GM18502 (cell line): ENCODE measurements at regions not wholly inside any gene's neighbourhood (a gene's known extent, or its start where the extent isn't known, plus 50 kb on each side); places are given as distances from the start of the nearest gene placed in this dataset.
"Not testable (repeated sequence)": the region's sequence is repeated elsewhere in the genome, so short reads cannot be mapped to it uniquely, and the experiment has no call there.

Source experiments
- ATAC-seq: cut with Tn5 transposase; IDR thresholded peaks from one replicate; pipeline ENCODE4 v1.9.1; 2021; ENCODE audit warnings: mild to moderate bottlenecking; ENCODE audit not compliant: unreplicated experiment, poor library complexity

GRCh38 chr9:81088341-81088740 is 601.0 kb downstream of the TLE1 start:
- ATAC-seq = no peak

DNA sequence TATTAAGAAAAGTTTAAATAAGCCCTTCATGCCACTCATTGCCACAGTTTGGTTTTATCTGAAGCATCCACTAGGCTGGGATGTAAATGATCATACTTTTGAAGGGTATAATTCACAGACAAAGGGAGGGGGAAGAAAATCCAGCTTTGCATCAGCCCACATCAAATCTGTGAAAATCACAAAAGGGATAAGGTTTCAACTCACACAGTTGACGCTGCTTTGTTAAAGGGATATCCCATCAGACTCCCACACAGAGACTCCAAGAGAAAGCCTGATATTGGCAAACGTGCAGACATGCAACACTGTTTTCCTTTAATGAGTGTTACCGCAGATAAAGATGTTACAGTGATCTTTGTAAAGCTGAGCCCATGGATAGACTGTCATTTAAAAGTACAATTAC is 602.9 kb downstream of the TLE1 start:
- ATAC-seq = no peak

- no peak for ATAC-seq
Measured at GRCh38 chr9:81083854-81084512, 605.4 kb downstream of the TLE1 start.

DNA sequence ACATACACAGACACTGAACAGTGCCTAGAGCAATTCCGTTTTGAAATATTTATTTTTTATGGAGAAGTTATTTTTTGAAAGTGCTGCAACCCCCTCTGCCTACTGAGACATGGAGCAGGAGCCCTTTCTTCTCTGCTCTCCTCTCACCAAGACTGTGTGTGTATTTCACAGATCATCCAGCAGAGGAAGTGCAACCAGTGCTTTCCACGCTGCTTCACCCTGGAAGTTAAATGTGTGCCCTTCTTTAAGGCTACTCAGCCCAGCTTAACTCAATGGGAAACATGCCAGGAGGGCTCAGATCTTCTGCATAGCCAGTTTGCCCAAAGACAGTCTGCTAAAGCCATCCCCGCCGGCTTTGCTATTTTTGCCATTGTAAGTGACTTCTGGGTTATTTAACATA is 606.3 kb downstream of the TLE1 start:
- no peak for ATAC-seq

- ATAC-seq = no peak
Measured at GRCh38 chr9:81082221-81082620, 607.1 kb downstream of the TLE1 start.

DNA sequence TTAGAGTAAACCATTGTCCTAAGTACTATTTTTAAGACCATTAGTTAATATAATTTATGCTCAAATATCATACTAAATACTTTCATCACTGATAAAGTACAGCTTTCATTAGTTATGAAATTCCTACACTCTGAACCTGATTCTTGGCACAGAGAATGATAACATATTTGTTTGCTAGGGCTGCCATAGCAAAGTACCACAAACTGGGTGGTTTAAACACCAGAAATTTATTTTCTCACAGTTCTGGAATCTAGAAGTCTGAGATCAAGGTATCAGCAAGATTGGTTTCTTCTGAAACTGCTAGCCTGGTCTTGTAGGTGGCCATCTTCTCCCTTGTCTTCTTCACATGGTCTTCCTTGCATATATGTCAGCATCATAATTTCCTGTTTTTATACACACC is 608.4 kb downstream of the TLE1 start:
- ATAC-seq = no peak

- no peak for ATAC-seq
Measured at GRCh38 chr9:81080185-81080584, 609.2 kb downstream of the TLE1 start.

GRCh38 chr9:81079055-81079454 is 610.3 kb downstream of the TLE1 start:
- no peak for ATAC-seq

- no peak for ATAC-seq
Measured at GRCh38 chr9:81078555-81078954, 610.8 kb downstream of the TLE1 start.

- no peak for ATAC-seq
Measured at GRCh38 chr9:81077572-81077971, 611.8 kb downstream of the TLE1 start.

- no peak for ATAC-seq
Measured at GRCh38 chr9:81076131-81076530, 613.2 kb downstream of the TLE1 start.

DNA sequence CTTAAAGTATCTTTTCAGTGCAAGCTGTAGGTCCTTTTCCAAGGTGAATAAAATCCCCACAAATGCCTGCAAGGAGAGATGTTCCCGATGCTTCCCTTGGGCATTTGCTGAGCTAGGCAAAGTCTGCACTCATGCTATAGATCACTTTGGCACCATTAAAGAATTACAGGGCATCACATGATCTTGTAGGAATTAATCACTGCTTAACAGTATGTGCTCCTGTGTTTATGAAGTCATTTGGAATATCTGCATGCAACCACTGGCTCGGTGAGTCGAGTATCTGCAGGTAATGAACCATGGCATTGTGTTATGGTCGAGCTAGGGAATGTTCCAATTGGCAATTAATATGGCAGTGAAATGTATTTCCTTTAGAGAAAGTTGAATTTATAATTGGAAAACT is 615.1 kb downstream of the TLE1 start:
- no peak for ATAC-seq

- ATAC-seq = no peak
Measured at GRCh38 chr9:81073821-81074220, 615.5 kb downstream of the TLE1 start.

GRCh38 chr9:81072758-81073157 is 616.6 kb downstream of the TLE1 start:
- ATAC-seq = no peak

GRCh38 chr9:81071108-81071507 is 618.2 kb downstream of the TLE1 start:
- ATAC-seq = no peak

- no peak for ATAC-seq
Measured at GRCh38 chr9:81070689-81071088, 618.7 kb downstream of the TLE1 start.

GRCh38 chr9:81069923-81070322 is 619.4 kb downstream of the TLE1 start:
- no peak for ATAC-seq

DNA sequence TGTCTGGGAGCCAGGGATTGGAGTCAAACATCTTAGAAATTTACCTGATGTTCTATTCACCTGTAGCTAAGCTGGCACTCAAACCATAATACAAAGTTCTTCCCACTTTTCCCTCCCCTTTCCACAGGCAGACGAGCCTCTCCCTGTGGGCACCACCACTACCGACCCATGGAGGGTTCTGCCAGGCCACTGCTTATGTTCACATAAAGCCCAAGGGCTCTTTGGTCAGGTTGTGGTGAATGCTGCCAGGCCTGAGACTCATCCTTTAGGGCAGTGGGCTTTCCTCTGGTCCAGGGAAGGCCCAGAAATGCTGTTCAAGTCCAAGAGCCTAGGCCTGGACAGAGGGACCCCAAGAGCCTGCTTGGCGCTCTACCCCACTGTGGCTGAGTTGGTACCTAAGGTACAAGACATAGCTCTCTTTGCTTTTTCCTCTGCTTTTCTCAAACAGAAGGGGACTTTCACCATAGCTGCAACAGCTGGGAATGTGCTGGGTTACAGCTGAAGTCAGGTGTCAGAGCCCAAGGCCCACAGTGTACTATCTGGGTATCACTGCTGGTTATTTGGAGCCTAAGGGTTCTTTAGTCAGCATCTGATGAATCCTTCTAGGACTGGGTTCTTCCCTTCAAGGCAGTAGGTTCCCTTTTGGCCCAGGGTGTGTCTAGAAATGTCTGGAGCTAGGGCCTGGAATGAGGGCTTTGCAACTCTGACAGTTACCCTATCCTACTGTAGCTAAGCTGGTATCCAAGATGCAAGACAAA is 620.1 kb downstream of the TLE1 start:
- ATAC-seq = no peak

GRCh38 chr9:81062995-81063394 is 626.4 kb downstream of the TLE1 start:
- not testable (repeated sequence) for ATAC-seq

DNA sequence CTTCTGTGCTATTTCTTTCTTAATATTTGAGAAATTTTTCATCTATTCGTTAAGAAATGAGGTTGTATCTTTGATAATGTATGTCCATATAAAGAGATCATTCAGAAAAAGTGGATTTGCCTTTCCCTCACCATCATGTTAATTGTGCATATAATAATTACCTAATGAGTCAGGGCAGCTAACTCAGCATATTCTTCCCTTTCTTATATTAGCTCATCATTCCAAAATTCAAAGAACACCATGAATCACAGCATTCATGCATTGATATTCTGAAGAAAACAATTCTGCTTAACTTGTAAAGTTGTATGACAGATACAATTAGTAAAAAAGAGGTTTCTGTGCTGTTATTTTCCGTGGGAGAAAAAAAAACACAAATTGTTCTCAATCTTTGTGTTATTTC is 630.6 kb downstream of the TLE1 start:
- no peak for ATAC-seq

GRCh38 chr9:81053298-81054025 is 635.9 kb downstream of the TLE1 start:
- no peak for ATAC-seq
